ENCODE measurements at regions not wholly inside any gene's neighbourhood (a gene's known extent, or its start where the extent isn't known, plus 50 kb on each side); places are given as distances from the start of the nearest gene placed in this dataset.
A peak's percentile ranks its signal among the peaks of the same experiment; 100 is the strongest.

DNA sequence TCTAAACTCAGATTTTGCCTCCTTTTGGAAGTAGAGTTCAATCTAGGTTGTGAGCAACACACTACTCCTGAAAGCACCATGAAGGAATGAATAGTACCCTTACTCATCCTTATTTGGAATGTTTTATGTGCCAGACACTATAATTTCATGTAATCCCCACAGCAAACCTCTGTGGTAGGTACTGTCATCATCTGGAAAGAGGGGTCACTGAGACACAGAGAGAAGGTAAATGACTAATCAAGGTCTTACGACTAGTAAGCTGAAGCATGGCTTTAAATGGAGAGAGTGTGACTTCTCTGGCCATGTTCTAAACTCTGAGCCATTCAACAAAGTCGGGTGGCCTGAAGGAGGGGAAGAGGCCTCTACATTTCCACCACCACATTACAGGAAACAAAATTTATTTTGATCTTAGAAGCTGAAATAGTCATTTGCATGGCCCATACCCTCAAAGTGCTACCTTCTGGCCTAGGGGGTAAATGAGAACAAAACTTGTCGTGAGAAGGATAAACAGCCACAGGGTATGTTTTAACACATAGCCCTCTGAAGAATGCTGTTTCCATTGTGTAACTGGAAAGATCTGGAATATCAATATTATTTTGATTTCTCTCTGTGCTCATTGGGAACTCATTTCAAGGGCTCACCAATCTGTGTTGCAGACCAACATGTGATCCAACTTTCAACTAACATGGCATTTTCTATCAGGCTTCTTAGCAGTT is 180.8 kb upstream of the RFC3 start:
- no peaks in the 10 kb centered on the region for H3K9me3 ChIP-seq (ENCODE audit: control insufficient read depth, insufficient read depth, low read length)
- DNase-seq (ENCODE audit: low read depth in 4 of 6, low spot score in 6 of 6), result no peak
- H3K36me3 ChIP-seq (ENCODE audit: control insufficient read depth, insufficient read depth, low read length), result no peaks in the 10 kb centered on the region
- WGBS (ENCODE audit: insufficient coverage), result 60% methylated on average over 1 of the region's 3 CpGs
- no peak overlapping the region for H3K27ac ChIP-seq (ENCODE audit: low read depth, low read length)
- no peaks in the 10 kb centered on the region for H3K27me3 ChIP-seq (ENCODE audit: control insufficient read depth, insufficient read depth, low read length)
- H3K4me3 ChIP-seq (ENCODE audit: low read depth, low read length), result no peak overlapping the region
- peaks cover 10% of the 10 kb centered on the region for H3K4me1 ChIP-seq (ENCODE audit: control insufficient read depth, insufficient read depth, low read length)

DNA sequence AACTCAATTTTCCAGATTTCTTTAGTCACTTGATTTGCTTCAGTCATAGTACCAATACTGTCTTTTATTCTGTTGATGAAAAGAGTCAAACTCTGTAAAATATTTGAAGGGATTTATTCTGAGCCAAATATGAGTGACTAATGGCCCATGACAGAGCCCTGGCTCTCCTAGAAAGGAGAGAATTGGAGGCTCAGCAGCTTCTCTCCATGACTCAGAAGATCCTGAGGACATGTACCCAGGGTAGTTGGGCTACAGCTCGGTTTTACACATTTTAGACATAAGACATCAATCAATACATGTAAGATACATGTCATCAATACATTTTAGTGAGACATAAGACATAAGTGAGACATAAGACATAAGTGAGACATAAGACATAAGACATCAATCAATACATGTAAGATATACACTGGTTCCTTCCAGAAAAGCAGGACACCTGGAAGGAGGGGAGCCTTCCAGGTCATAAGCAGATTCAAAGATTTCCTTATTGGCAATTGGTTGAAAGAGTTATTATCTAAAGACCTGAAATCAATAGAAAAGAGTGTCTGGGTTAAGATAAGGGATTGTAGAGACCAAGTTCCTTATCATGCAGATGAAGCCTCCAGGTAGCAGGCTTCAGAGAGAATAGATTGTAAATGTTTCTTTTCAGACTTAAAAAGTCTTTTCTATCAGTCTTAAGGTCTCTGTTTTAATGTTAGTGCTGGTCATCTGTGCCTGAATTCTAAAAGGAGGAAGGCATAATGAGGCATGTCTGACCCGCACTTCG is 179.8 kb upstream of the RFC3 start:
- WGBS (ENCODE audit: insufficient coverage), result 90% methylated on average over 2 of the region's 3 CpGs
- no peaks in the 10 kb centered on the region for H3K27me3 ChIP-seq (ENCODE audit: control insufficient read depth, insufficient read depth, low read length)
- H3K9me3 ChIP-seq (ENCODE audit: control insufficient read depth, insufficient read depth, low read length), result no peaks in the 10 kb centered on the region
- no peak for DNase-seq (ENCODE audit: low read depth in 4 of 6, low spot score in 6 of 6)
- H3K4me3 ChIP-seq (ENCODE audit: low read depth, low read length), result no peak overlapping the region
- peaks cover 20% of the 10 kb centered on the region for H3K4me1 ChIP-seq (ENCODE audit: control insufficient read depth, insufficient read depth, low read length)
- H3K27ac ChIP-seq (ENCODE audit: low read depth, low read length), result no peak overlapping the region
- no peaks in the 10 kb centered on the region for H3K36me3 ChIP-seq (ENCODE audit: control insufficient read depth, insufficient read depth, low read length)

DNA sequence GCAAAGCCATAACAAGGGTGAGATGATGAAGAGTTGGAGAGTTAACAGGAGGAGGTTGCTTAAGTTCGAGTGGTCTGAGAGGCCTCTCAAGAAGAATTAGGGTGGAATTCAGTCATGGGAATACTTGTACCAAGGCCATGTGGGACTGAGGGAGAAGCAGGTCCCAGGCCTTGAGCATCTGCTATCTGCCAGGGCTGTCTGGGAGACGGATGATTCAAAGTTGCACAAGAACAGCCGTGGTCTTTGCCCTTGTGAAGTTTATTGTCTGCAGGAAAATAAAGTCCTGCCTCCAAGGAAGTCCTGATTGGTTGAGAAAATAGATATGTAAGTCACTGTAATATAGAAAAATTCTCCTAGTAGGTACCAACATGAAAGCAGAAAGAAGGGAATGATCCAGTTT is 178.8 kb upstream of the RFC3 start:
- H3K27ac ChIP-seq (ENCODE audit: low read depth, low read length), result no peak overlapping the region
- H3K36me3 ChIP-seq (ENCODE audit: control insufficient read depth, insufficient read depth, low read length), result no peaks in the 10 kb centered on the region
- WGBS (ENCODE audit: insufficient coverage), result 79% methylated on average over 3 of the region's 3 CpGs
- peaks cover 25% of the 10 kb centered on the region for H3K4me1 ChIP-seq (ENCODE audit: control insufficient read depth, insufficient read depth, low read length)
- H3K9me3 ChIP-seq (ENCODE audit: control insufficient read depth, insufficient read depth, low read length), result no peaks in the 10 kb centered on the region
- no peaks in the 10 kb centered on the region for H3K27me3 ChIP-seq (ENCODE audit: control insufficient read depth, insufficient read depth, low read length)
- no peak overlapping the region for H3K4me3 ChIP-seq (ENCODE audit: low read depth, low read length)
- no peak for DNase-seq (ENCODE audit: low read depth in 4 of 6, low spot score in 6 of 6)

DNA sequence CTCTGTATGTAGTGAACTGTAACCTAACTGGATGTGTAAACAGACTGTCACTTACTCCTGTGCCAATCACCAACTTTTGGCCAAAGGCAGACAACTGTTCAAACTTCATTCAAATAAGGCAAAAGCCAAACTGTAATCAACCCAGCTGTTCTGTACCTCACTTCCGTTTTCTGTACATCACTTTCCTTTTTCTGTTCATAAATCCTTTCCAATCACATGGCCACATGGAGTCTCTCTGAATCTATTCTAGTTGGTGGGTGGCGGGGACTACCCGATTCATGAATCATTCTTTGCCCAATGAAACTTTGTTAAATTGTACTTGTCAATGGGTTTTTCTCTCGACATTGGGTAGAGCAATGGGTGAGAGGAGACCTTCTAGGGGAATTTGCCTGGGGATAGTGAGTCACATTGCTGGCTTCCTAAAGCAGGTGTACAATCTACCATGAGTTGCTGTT is 178.3 kb upstream of the RFC3 start:
- WGBS (ENCODE audit: insufficient coverage), result 100% methylated on average over 1 of the region's 4 CpGs
- no peak overlapping the region for H3K27ac ChIP-seq (ENCODE audit: low read depth, low read length)
- no peak overlapping the region for H3K4me3 ChIP-seq (ENCODE audit: low read depth, low read length)
- H3K27me3 ChIP-seq (ENCODE audit: control insufficient read depth, insufficient read depth, low read length), result no peaks in the 10 kb centered on the region
- H3K4me1 ChIP-seq (ENCODE audit: control insufficient read depth, insufficient read depth, low read length), result peaks cover 22% of the 10 kb centered on the region
- H3K9me3 ChIP-seq (ENCODE audit: control insufficient read depth, insufficient read depth, low read length), result no peaks in the 10 kb centered on the region
- no peak for DNase-seq (ENCODE audit: low read depth in 4 of 6, low spot score in 6 of 6)
- no peaks in the 10 kb centered on the region for H3K36me3 ChIP-seq (ENCODE audit: control insufficient read depth, insufficient read depth, low read length)

DNA sequence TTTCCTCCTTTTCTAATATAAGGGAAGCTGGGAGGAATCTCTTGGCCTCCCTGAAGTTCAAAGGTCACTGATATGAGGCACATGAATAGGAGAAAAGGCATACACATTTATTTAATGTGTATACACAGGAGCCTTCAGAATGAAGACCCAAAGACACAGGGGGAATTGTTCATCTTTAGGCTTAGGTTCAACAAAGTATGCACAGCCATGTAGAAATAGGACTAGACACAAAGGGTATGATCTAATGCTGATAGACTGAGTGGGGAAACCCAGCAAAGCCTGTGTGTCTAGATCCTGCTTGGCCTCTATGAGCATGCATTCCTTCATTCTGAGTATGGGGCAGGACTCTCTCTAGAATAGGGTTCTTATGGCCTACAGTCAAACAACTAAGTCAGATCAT is 177.1 kb upstream of the RFC3 start:
- Histone ChIP-seq H3K9me3 (ENCODE audit: control insufficient read depth, insufficient read depth, low read length) (no peaks in the 10 kb centered on the region), H3K4me1 (ENCODE audit: control insufficient read depth, insufficient read depth, low read length) (peaks cover 15% of the 10 kb centered on the region), H3K36me3 (ENCODE audit: control insufficient read depth, insufficient read depth, low read length) (no peaks in the 10 kb centered on the region), H3K27me3 (ENCODE audit: control insufficient read depth, insufficient read depth, low read length) (no peaks in the 10 kb centered on the region), H3K27ac (ENCODE audit: low read depth, low read length) (no peak overlapping the region), H3K4me3 (ENCODE audit: low read depth, low read length) (no peak overlapping the region)
- DNase-seq (ENCODE audit: low read depth in 4 of 6, low spot score in 6 of 6), result no peak

DNA sequence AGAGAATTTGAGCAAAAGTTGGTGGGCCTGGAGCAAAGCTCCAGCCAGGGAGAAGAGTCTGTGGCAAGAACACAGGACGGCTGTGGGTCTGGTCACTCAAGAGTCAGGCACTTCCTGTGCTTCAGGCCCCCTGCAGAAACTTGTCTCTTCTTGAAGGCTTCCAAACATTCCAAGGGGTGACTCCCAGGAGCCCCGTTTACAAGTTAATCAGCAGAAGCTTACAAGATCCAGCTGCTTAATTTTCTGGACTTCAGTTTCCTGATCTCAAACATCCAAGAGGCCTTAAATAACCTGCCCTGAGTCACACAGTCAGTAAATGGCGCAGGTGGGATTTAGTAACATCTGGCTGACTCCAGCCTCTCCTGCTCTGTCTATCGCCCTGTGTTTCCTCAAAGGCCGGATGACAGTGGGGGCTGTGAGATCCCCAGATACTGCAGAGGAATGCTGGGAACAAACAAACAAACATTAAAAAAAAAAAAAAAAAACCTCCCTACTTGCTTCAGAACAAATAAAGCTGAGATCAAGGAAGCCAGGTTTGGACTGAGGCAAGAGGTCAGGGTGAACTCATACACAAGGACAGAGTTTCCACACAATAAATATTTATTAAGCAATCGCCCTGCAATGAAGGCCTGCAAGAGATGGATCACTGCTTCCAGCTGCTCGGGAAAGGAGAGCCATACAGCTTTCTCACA is 175.4 kb upstream of the RFC3 start:
- DNase-seq (ENCODE audit: low read depth in 4 of 6, low spot score in 6 of 6), result peak in 2 of 6 donors; percentile 38 to 42
- Histone ChIP-seq H3K4me1 (ENCODE audit: control insufficient read depth, insufficient read depth, low read length) (peaks cover 15% of the 10 kb centered on the region), H3K27ac (ENCODE audit: low read depth, low read length) (no peak overlapping the region), H3K9me3 (ENCODE audit: control insufficient read depth, insufficient read depth, low read length) (no peaks in the 10 kb centered on the region), H3K36me3 (ENCODE audit: control insufficient read depth, insufficient read depth, low read length) (no peaks in the 10 kb centered on the region), H3K27me3 (ENCODE audit: control insufficient read depth, insufficient read depth, low read length) (no peaks in the 10 kb centered on the region), H3K4me3 (ENCODE audit: low read depth, low read length) (no peak overlapping the region)
- WGBS (ENCODE audit: insufficient coverage), result 75% methylated on average over 4 of the region's 7 CpGs

DNA sequence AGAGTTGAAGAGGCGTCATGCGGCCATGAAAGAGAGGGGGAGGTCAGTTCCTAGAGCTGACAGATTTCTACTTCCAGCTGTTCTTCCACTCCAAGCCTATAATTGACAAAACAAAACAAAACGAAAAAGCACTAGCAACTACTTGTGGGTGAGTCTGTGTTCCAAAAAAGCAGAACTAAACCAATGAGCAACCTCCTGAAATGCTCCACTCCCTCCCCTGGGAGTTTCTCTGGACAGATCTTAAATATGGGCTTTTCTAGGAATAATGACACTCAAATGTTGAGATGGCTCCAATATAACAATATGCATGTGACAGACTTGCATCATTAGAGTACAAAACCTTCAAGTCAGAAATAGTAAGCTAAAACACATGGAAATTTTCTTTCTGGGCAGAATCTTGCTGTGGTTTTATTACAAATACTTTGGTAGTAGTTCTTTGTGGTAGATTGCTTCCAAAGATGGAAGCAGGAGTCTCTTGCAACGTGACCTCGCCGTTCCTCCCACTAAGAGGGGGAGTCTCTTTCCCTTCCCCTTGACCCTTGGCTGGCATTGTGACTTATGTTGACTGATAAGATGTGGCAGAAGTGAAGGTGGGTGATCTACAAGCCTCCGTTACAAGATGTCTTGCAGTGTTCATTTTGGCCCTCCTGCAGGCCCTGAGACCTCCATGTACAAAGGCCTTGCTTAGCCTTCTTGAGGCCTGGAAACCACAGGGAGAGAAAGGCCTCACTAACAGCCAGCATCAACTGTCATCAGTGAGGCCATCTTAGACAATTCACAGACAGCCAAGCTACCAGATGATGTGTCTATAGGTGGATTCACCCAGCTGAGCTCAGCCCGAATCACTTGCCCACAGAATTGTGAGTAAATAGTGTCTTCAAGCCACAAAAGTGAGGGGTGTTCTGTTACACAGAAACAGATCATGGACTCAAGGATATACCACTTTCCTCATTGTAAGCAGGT is 173.1 kb upstream of the RFC3 start:
- Histone ChIP-seq H3K27ac (ENCODE audit: low read depth, low read length) (no peak overlapping the region), H3K27me3 (ENCODE audit: control insufficient read depth, insufficient read depth, low read length) (no peaks in the 10 kb centered on the region), H3K4me1 (ENCODE audit: control insufficient read depth, insufficient read depth, low read length) (peaks cover 15% of the 10 kb centered on the region), H3K36me3 (ENCODE audit: control insufficient read depth, insufficient read depth, low read length) (no peaks in the 10 kb centered on the region), H3K9me3 (ENCODE audit: control insufficient read depth, insufficient read depth, low read length) (no peaks in the 10 kb centered on the region), H3K4me3 (ENCODE audit: low read depth, low read length) (no peak overlapping the region)
- no peak for DNase-seq (ENCODE audit: low read depth in 4 of 6, low spot score in 6 of 6)
- 80% methylated on average over 1 of the region's 8 CpGs for WGBS (ENCODE audit: insufficient coverage)

DNA sequence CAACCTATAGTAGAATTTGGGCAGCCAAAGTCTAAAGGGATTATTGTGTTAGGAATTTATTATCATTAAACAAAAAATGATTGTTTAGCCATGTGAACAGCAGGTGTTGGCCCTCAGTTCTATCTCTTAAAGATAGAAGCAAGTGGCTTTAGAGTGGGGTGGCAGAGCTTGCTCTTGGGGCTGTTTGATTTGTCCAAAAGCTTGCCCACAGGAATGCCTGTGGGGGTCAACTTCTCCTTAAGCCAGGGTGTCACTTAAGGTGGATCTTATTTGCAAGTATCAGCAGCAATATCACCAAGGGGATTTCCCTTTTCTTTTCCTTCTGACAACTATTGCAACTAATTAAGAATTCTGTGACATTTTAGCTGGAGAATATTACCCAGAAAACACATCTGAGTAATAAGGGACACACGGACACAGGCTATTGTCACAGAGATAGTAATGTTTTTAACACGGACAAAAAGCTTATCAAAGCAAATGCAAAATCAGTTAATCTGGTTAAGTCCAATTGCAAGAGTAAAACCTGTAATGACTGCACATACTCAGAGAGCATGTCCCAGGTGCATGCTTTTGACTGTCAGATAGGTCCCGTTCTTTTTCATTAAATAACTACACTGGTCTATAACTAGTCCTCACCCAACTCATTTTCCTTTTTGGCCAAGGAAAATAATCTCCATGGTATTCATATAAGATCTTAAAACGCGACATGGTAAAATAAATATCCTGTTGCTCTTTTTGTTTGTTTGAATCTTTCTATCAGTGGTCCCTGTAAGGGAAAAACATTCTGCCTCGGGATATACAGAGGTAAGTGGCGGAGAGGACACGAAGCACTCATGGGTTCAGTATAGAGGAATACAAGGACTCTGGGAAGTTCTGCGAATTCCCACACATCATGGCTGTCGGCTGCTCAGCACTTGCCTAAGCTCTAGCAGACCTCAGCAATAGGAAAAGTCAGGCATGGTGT is 172.1 kb upstream of the RFC3 start:
- H3K9me3 ChIP-seq (ENCODE audit: control insufficient read depth, insufficient read depth, low read length), result no peaks in the 10 kb centered on the region
- H3K4me1 ChIP-seq (ENCODE audit: control insufficient read depth, insufficient read depth, low read length), result peaks cover 15% of the 10 kb centered on the region
- DNase-seq (ENCODE audit: low read depth in 4 of 6, low spot score in 6 of 6), result no peak
- H3K27me3 ChIP-seq (ENCODE audit: control insufficient read depth, insufficient read depth, low read length), result no peaks in the 10 kb centered on the region
- 97% methylated on average over 3 of the region's 10 CpGs for WGBS (ENCODE audit: insufficient coverage)
- no peaks in the 10 kb centered on the region for H3K36me3 ChIP-seq (ENCODE audit: control insufficient read depth, insufficient read depth, low read length)
- no peak overlapping the region for H3K4me3 ChIP-seq (ENCODE audit: low read depth, low read length)
- H3K27ac ChIP-seq (ENCODE audit: low read depth, low read length), result no peak overlapping the region
